Gastroesophageal sphincter (tissue), 4 donors: ENCODE measurements at regions not wholly inside any gene's neighbourhood (a gene's known extent, or its start where the extent isn't known, plus 50 kb on each side); places are given as distances from the start of the nearest gene placed in this dataset.
"Not testable (repeated sequence)": the region's sequence is repeated elsewhere in the genome, so short reads cannot be mapped to it uniquely, and the experiment has no call there.

Source experiments
- ATAC-seq: fragments of 150-250 bp; one replicate; pipeline ENCODE4 v1.9.1; 2016; ENCODE audit warnings: mild to moderate bottlenecking, moderate library complexity
- H3K27ac ChIP-seq, 4 donors: fragments of 200-600 bp; sonication (generic) in 3 of 4; 1 replicate in 3 of 4; 2 replicates in 1 of 4; pipeline ENCODE4 v1.5.1; 2016 to 2019
- H3K27me3 ChIP-seq: fragments of 200-600 bp; sonication (generic); one replicate; pipeline ENCODE4 v1.5.1; 2019
- H3K36me3 ChIP-seq, 2 donors: fragments of 200-600 bp; sonication (generic); one replicate each; pipeline ENCODE4 v1.5.1; 2019; ENCODE audit warnings: control low read depth in 1 of 2
- H3K4me1 ChIP-seq, 3 donors: fragments of 200-600 bp; sonication (generic); 1 replicate in 2 of 3; 2 replicates in 1 of 3; pipeline ENCODE4 v1.5.1; 2016 to 2019; ENCODE audit warnings: control low read depth in 2 of 3
- H3K4me3 ChIP-seq, 2 donors: fragments of 200-600 bp; sonication (generic); one replicate each; pipeline ENCODE4 v1.5.1; 2019; ENCODE audit warnings: mild to moderate bottlenecking in 1 of 2, moderate library complexity in 1 of 2
- H3K9me3 ChIP-seq, 3 donors: fragments of 200-600 bp; sonication (generic); one replicate each; pipeline ENCODE4 v1.5.1; 2017 to 2019; ENCODE audit warnings: control low read depth in 2 of 3
- CTCF ChIP-seq, 4 experiments: fragments of 200-600 bp in 2 of 4; fragments of 450-650 bp in 2 of 4; sonication (generic) in 1 of 4; IDR thresholded peaks; one replicate each; pipeline ENCODE4 v1.5.1; 2017 to 2019; ENCODE audit warnings: antibody characterized with exemption in 4 of 4, mild to moderate bottlenecking in 2 of 4, moderate library complexity in 2 of 4
- EP300 ChIP-seq: sonication (generic); formaldehyde crosslinking; IDR thresholded peaks from one replicate; pipeline ENCODE4 v1.6.1; 2017; ENCODE audit warnings: antibody characterized with exemption, mild to moderate bottlenecking
- POLR2A ChIP-seq, 2 donors: fragments of 450-650 bp; IDR thresholded peaks; one replicate each; pipeline ENCODE4 v1.6.1; 2017; ENCODE audit warnings: antibody characterized with exemption in 2 of 2, mild to moderate bottlenecking in 2 of 2, moderate library complexity in 1 of 2
- POLR2AphosphoS5 ChIP-seq: sonication (generic); formaldehyde crosslinking; IDR thresholded peaks from one replicate; pipeline ENCODE4 v1.6.1; 2017; ENCODE audit warnings: antibody characterized with exemption
- WGBS, 2 donors: methylation state at CpG; one replicate each; pipeline ENCODE4 v1.1.5; 2018; ENCODE audit warnings: low coverage in 1 of 2; 5-methylcytosine and 5-hydroxymethylcytosine counted together

DNA sequence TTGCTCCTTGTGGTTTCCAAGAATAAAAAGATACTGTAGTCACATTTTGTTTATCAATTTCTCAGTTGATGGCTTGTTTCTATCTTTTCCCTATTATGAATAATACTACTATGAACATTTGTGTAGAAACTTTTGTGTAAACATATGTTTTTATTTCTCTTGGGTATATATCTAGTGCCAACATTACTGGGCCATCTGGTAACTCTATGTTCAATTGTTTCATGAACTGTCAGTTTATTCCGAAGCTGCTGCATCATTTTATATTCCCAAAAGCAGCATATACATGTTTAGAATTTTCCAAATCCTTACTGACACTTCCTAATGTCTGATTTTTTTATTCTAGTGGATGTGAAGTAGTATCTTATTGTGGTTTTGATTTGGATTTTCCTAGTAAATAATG lies 737.6 kb upstream of the TMEFF2 start:
- TF ChIP-seq POLR2A (IDR thresholded peaks at IDR 0.05) = no peak
- no peak for TF ChIP-seq POLR2AphosphoS5
- TF ChIP-seq CTCF (IDR thresholded peaks at IDR 0.05) = no peak
- TF ChIP-seq EP300 = no peak
- no peak overlapping the region for H3K4me3 ChIP-seq
- no peaks in the 10 kb centered on the region for H3K4me1 ChIP-seq
- H3K36me3 ChIP-seq = no peaks in the 10 kb centered on the region
- WGBS, 2 donors = 70 to 85% methylated on average over 1 of the region's 1 CpG
- ATAC-seq = no peak
- no peak overlapping the region for H3K27ac ChIP-seq
- H3K9me3 ChIP-seq = no peaks in the 10 kb centered on the region
- H3K27me3 ChIP-seq = no peaks in the 10 kb centered on the region

- not testable (repeated sequence) for H3K4me3 ChIP-seq, H3K27me3 ChIP-seq, H3K36me3 ChIP-seq, H3K4me1 ChIP-seq, ATAC-seq, H3K27ac ChIP-seq
- peaks cover 0 to 16% (median 0%) of the 10 kb centered on the region in 3 donors for H3K9me3 ChIP-seq
- WGBS, 2 donors = 94% methylated on average over 2 to 4 of the region's 4 CpGs
These were observed 726.9 kb upstream of the TMEFF2 start for GRCh38 chr2:192921631-192922030.

DNA sequence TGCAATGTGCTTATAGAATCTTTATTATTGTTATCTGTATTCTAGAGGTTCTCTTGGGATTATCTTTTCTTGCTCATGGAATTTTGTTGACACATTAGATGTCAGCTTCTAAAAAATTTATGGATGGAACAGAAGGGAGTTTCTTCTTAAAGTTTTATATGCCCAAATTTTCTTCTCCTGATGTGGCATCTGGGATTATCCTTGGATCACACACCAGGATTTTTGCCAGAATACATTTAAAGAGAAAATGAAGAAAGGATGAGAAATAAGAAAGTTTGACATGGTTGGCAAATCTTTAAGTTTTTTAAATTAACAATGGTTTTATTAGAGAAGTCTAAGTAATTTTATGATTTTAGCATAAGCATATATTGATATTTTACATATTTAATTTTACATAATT lies 706.7 kb upstream of the TMEFF2 start:
- H3K4me3 ChIP-seq = no peak overlapping the region
- ATAC-seq = no peak
- no peaks in the 10 kb centered on the region for H3K27me3 ChIP-seq
- H3K36me3 ChIP-seq = no peaks in the 10 kb centered on the region
- no peaks in the 10 kb centered on the region for H3K9me3 ChIP-seq
- no peaks in the 10 kb centered on the region for H3K4me1 ChIP-seq
- no peak overlapping the region for H3K27ac ChIP-seq
- TF ChIP-seq EP300 (no peak), POLR2A (IDR thresholded peaks at IDR 0.05) (no peak), CTCF (IDR thresholded peaks at IDR 0.05) (no peak), POLR2AphosphoS5 (no peak)

DNA sequence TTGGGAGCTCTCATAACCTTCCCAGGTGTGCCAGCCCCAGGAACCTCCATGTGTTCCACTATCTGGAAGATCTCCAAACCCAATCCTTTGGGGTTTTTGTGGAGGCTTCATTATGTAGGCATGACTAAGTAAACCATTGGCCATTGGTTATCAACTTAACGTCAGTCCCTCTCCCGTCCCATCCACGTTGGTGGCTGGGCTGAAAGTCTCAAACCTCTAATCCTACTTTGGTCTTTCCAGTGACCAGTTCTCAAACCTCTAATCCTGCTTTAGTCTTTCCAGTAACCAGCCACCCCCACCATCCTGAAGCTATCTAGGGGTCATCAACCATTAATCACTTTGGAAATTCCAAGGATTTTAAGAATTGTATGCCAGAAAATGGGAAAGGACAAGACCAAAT lies 704.7 kb upstream of the TMEFF2 start:
- H3K27ac ChIP-seq = no peak overlapping the region
- no peaks in the 10 kb centered on the region for H3K36me3 ChIP-seq
- no peak for ATAC-seq
- 83 to 86% methylated on average over 1 to 3 of the region's 3 CpGs for WGBS, 2 donors
- TF ChIP-seq POLR2A (IDR thresholded peaks at IDR 0.05) (no peak), POLR2AphosphoS5 (no peak), CTCF (IDR thresholded peaks at IDR 0.05) (no peak), EP300 (no peak)
- no peaks in the 10 kb centered on the region for H3K4me1 ChIP-seq
- no peaks in the 10 kb centered on the region for H3K27me3 ChIP-seq
- H3K9me3 ChIP-seq = no peaks in the 10 kb centered on the region
- H3K4me3 ChIP-seq = no peak overlapping the region

- H3K27ac ChIP-seq, H3K4me1 ChIP-seq, H3K27me3 ChIP-seq, H3K9me3 ChIP-seq, H3K36me3 ChIP-seq, ATAC-seq, H3K4me3 ChIP-seq: not testable (repeated sequence)
- 100% methylated on average over 1 of the region's 29 CpGs; no CpG with 5 or more reads in 1 of the 2 donors for WGBS, 2 donors
These were observed 699.2 kb upstream of the TMEFF2 start for GRCh38 chr2:192893976-192894375.

- H3K9me3 ChIP-seq = no peaks in the 10 kb centered on the region
- H3K4me1 ChIP-seq = no peaks in the 10 kb centered on the region
- H3K36me3 ChIP-seq = no peaks in the 10 kb centered on the region
- TF ChIP-seq EP300 = no peak
- TF ChIP-seq POLR2AphosphoS5 = no peak
- no peak for TF ChIP-seq POLR2A (IDR thresholded peaks at IDR 0.05)
- TF ChIP-seq CTCF (IDR thresholded peaks at IDR 0.05) = no peak
- no peak overlapping the region for H3K4me3 ChIP-seq
- no peak for ATAC-seq
- no peak overlapping the region for H3K27ac ChIP-seq
- H3K27me3 ChIP-seq = no peaks in the 10 kb centered on the region
These were observed 693.4 kb upstream of the TMEFF2 start for GRCh38 chr2:192888109-192888508.
